T-helper 1 cell treated with Interleukin-12 subunit alpha and Interleukin-12 subunit beta and Interleukin-4 antibody, amounts not matched to agents 30 μg/mL and 1 μg/mL, for 36 hours (primary cell): ENCODE measurements at regions not wholly inside any gene's neighbourhood (a gene's known extent, or its start where the extent isn't known, plus 50 kb on each side); places are given as distances from the start of the nearest gene placed in this dataset.

ENCODE experiments used
- H3K27ac Mint-ChIP-seq: one replicate; pipeline ENCODE4 v1.8.0; 2021; ENCODE audit warnings: mild to moderate bottlenecking, mixed read lengths
- H3K27me3 Mint-ChIP-seq: one replicate; pipeline ENCODE4 v1.8.0; 2021; ENCODE audit warnings: low read depth, mixed read lengths
- H3K36me3 Mint-ChIP-seq: one replicate; pipeline ENCODE4 v1.8.0; 2021; ENCODE audit warnings: low read depth, mixed read lengths
- H3K4me1 Mint-ChIP-seq: one replicate; pipeline ENCODE4 v1.8.0; 2021; ENCODE audit warnings: low read depth, mixed read lengths
- H3K4me3 Mint-ChIP-seq: one replicate; pipeline ENCODE4 v1.8.0; 2021; ENCODE audit warnings: mild to moderate bottlenecking, moderate library complexity, mixed read lengths
- H3K9me3 Mint-ChIP-seq: one replicate; pipeline ENCODE4 v1.8.0; 2021; ENCODE audit warnings: mixed read lengths

DNA sequence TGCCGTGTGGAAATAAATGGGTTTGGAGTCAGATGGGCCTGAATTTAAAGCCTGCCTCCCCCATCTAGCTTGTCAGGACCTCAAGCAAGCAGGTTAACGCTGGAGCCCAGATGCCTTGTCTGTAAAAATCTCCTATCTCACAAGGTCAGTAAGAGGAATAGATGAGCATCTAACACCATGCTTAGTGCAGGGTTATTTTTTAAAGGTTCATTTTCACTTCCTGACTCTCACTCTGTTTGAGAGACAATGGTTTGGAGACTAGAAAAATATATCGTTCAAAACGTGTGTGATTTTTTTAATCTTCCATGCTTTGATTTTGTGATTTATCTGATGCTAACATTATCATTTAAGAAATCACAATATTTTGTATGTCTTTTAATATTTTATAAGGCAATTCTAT is 114.0 kb upstream of the TAB2 start:
- peaks cover 51% of the 10 kb centered on the region for H3K9me3 Mint-ChIP-seq
- H3K4me3 Mint-ChIP-seq = no peak overlapping the region
- peaks cover 71% of the 10 kb centered on the region for H3K36me3 Mint-ChIP-seq
- H3K4me1 Mint-ChIP-seq = peaks cover 25% of the 10 kb centered on the region
- no peak overlapping the region for H3K27ac Mint-ChIP-seq
- no peaks in the 10 kb centered on the region for H3K27me3 Mint-ChIP-seq

DNA sequence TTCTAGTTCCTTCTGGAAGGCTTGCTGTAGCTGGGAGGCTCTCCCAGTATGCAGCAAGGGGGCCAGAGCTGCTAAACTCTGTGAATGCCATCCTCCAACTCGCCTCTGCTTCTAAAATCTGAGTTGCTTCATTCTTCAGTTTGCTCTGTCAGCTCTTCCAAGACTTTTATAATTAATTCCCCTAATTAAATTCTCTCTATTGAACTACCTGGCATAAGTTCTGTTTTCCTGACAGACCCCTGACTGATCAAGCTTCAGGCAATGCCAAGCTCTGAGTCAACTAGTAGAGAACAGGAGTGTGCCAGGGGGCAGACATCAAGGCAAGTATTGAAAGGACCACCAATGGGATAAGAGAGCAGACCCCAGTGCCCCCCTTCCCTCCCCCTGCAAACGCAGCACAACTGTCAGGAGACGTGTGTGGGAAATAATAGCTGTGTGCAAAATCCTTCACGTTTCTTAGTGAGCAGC is 109.3 kb upstream of the TAB2 start:
- Mint-ChIP-seq H3K27me3 (no peaks in the 10 kb centered on the region), H3K27ac (peak overlapping the region; percentile 8)

DNA sequence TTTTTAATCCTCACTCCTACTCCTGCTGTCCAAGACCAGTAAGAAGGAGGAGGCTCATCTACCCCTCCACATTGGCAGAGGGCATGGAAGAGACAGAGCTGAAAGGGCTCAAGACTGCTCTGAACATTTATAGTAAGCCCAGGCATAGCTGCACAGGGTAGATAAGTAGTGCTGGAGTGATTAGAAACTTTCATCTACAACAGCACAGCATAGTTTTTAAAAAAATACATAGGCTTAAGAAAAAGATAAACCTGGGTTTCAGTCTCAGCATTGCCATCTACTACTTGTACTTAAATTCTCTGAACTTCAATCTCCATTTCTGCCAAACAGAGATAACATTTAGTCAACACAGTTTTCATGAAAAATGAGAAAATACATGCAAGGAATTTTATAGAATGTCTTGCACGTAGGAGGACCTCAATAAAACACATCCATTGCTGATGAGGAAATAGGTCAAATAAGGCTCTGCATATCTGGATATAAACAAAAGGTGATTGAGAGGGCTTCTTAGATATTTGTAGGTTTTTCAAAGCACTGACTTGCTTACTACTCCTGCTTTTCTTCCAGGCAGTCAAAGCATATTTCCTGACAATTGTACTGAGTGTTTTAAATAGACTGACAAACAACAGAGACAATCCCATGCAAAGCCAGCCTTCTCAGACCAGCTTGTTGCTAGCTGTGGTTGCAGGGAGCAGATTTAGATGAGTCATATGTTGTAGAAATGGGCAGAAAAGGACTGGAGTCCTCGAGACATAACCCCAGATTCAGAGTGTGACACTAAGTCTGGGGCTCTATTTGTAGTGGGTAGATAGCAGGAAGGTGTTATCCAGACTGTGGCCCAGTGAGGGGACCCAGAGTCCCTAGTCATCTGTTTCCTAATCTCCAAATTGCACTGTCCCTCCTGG is 107.4 kb upstream of the TAB2 start:
- Mint-ChIP-seq H3K36me3 (peaks cover 38% of the 10 kb centered on the region), H3K4me3 (peak overlapping the region; percentile 57), H3K4me1 (peaks cover 26% of the 10 kb centered on the region), H3K27me3 (no peaks in the 10 kb centered on the region), H3K27ac (no peak overlapping the region), H3K9me3 (peaks cover 12% of the 10 kb centered on the region)

More for the DNA sequence above, 109.3 kb upstream of the TAB2 start:
- peaks cover 16% of the 10 kb centered on the region for H3K9me3 Mint-ChIP-seq
- peaks cover 46% of the 10 kb centered on the region for H3K36me3 Mint-ChIP-seq
- H3K4me1 Mint-ChIP-seq = peaks cover 35% of the 10 kb centered on the region
- no peak overlapping the region for H3K4me3 Mint-ChIP-seq

DNA sequence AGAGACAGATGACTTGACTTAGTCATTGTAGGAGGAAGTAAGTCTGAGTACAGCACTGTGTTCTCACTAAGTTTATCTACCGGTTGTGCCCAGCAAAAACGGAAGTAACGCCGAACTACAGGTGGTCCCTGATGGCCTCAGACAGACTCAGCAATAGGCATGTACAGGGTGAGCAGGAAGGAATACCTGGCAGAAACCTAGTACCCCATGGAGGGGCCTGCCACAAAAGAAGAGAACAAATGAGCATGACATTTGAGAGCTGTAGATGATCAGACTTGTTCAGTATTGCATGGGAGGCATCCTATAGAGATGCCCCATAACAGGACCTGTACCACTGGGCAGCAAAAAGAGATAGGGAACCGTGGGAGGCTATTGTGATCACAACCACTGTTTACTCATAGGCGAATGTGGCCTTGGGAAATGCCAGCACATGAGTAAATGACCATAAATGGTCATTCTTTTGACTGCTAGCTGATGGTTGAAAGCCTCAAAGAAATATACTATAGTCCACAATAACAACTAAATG is 106.4 kb upstream of the TAB2 start:
- Mint-ChIP-seq H3K4me3 (peak overlapping the region; percentile 57), H3K4me1 (peaks cover 22% of the 10 kb centered on the region), H3K27ac (no peak overlapping the region), H3K27me3 (no peaks in the 10 kb centered on the region), H3K36me3 (peaks cover 30% of the 10 kb centered on the region), H3K9me3 (peaks cover 7% of the 10 kb centered on the region)

DNA sequence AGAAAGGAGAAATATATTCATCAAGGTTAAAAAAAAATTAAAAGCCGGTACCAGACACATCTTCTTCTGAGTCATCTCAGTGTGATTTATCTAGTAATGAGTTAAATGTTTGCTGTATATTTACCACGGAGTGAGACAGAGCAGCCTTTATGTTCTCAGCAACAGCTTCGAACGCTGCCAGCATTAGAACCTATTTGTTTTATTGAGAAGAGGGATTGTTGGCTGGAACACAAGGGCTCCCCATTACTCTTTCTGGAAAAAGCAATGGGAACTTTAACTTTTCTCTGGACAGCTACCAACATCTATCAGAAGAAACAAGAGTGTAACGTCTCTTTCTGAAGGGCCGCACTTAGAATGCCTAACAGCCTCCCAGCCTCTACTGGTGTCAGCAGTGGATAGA is 105.3 kb upstream of the TAB2 start:
- peaks cover 28% of the 10 kb centered on the region for H3K36me3 Mint-ChIP-seq
- H3K4me1 Mint-ChIP-seq = peaks cover 28% of the 10 kb centered on the region
- peak overlapping the region; percentile 49 for H3K4me3 Mint-ChIP-seq
- no peaks in the 10 kb centered on the region for H3K27me3 Mint-ChIP-seq
- peaks cover 3% of the 10 kb centered on the region for H3K9me3 Mint-ChIP-seq
- no peak overlapping the region for H3K27ac Mint-ChIP-seq

DNA sequence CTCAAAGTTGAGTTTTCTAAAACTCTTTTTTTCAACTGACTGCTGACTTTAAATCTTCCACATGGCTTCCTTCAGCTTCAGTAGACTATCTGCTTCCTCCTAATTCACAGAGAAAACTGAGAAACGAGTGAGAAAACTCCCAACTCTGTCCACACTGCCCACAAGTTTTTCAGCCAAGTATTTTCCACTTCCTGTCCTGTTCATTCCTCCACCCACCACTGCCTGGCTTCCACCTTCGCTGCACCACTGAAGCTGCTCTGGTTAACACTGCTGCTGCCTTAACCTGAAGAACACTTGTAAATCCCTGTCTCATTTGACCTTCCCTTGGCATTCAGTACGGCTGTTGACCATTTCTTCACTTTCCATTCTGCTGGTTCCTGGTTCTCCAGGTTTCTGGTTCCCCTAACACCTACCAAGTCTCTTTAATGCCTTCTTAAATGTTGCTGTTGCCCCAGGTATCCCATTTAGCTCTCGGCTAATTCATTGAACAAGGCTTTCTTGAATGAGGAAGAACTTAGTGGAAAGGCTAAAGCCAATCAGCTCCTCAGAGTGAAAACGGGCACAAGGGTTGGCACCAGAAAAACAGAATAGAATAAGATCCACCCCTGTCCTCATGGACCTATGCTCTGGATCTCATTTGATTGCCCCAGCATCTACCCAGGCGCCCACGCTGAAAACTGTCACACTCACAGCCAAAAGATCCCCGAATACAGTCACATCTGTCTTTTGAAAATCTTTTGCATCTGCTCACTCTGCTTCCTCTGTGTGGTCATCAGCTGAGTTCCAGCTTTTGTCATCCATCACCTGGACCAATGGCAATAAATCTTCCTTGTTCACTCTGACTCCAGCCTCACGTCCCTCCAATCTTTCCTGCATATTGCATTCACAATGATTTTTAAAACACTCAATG is 104.4 kb upstream of the TAB2 start:
- Mint-ChIP-seq H3K27me3 (no peaks in the 10 kb centered on the region), H3K4me1 (peaks cover 36% of the 10 kb centered on the region), H3K9me3 (peaks cover 3% of the 10 kb centered on the region), H3K27ac (no peak overlapping the region), H3K36me3 (peaks cover 20% of the 10 kb centered on the region), H3K4me3 (no peak overlapping the region)

DNA sequence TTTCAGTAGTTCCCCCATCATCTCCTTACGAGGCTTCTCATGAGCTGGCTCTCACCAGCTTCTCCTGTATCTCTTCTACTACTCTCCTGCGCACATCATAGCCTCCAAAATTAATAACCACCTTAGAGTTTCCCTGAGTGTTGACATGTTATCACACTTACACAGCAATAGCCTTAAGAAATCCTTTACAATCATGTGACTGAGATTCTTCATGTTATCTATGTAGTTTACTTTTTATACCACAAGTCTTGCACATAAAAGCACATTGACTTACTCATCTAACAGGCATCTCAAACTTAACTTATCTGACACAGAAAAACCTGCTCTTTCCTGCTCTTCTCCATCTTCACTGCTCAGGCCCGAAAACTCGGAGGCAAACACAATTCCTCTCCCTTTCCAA is 103.7 kb upstream of the TAB2 start:
- H3K27me3 Mint-ChIP-seq = no peaks in the 10 kb centered on the region
- H3K36me3 Mint-ChIP-seq = peaks cover 20% of the 10 kb centered on the region
- H3K9me3 Mint-ChIP-seq = no peaks in the 10 kb centered on the region
- no peak overlapping the region for H3K27ac Mint-ChIP-seq
- H3K4me1 Mint-ChIP-seq = peaks cover 43% of the 10 kb centered on the region
- H3K4me3 Mint-ChIP-seq = no peak overlapping the region

DNA sequence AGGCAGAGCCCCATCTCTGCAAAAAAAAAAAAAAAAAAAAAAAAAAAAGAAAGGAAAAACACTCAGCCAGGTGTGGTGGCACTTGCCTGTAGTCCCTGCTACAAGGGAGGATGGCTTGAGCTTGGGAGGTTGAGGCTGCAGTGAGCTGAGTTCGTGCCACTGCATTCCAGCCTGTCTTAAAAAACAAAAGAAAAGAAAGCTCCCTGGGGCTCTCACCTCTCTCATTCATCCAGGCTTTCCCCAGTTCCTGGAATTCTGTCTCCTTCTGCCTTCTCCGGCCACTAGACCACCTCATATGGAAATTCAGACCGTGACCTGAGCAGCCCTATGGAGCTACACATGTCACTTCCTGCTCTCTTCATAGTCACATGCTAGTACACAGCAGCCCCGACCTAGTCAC is 101.1 kb upstream of the TAB2 start:
- Mint-ChIP-seq H3K4me1 (peaks cover 32% of the 10 kb centered on the region), H3K9me3 (peaks cover 9% of the 10 kb centered on the region), H3K36me3 (peaks cover 20% of the 10 kb centered on the region), H3K27me3 (no peaks in the 10 kb centered on the region), H3K4me3 (no peak overlapping the region), H3K27ac (peak overlapping the region; percentile 63)

DNA sequence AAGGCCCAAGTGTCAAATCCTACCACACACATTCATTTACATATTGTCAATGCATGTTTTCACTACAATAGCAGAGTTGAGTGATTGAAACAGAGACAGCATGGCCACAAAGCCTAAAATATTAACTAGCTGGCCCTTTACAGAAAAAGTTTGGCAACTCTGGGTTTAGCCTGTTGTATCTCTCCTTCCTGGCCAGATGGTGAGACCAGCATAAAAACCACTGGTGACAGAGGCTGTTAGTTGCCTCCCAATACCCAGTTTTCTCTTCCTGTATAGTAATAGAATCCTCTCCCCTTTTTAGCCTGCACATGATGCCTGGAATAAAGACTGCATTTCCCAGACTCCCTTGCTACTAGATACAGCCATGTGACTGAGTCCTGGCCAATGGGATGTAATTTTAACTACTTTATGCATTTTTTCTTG is 100.0 kb upstream of the TAB2 start:
- Mint-ChIP-seq H3K9me3 (peaks cover 9% of the 10 kb centered on the region), H3K27me3 (no peaks in the 10 kb centered on the region), H3K4me3 (no peak overlapping the region), H3K36me3 (peaks cover 28% of the 10 kb centered on the region), H3K27ac (peak overlapping the region; percentile 59), H3K4me1 (peaks cover 36% of the 10 kb centered on the region)

DNA sequence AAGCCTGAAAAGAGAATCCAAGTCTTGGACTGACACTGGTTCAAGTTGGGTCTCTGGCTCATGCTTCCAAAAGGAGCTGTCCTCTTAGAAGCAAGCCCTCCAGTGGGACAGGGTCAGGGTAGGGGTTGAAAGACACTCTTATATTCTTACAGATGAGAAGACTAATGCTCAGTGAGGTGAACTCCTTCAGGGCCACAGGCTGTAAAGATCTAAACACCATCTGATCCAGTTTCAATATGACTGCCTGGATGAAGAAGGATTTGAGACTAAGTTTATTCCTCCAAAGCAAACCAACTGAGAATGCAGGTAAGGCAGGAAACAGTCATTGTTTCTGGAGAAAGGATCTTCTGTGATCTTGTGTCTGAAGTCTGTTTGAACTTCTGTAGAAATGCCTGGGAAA is 99.0 kb upstream of the TAB2 start:
- Mint-ChIP-seq H3K4me1 (peaks cover 43% of the 10 kb centered on the region), H3K9me3 (peaks cover 9% of the 10 kb centered on the region), H3K36me3 (peaks cover 32% of the 10 kb centered on the region), H3K4me3 (peak overlapping the region; percentile 28), H3K27ac (peak overlapping the region; percentile 87), H3K27me3 (no peaks in the 10 kb centered on the region)

DNA sequence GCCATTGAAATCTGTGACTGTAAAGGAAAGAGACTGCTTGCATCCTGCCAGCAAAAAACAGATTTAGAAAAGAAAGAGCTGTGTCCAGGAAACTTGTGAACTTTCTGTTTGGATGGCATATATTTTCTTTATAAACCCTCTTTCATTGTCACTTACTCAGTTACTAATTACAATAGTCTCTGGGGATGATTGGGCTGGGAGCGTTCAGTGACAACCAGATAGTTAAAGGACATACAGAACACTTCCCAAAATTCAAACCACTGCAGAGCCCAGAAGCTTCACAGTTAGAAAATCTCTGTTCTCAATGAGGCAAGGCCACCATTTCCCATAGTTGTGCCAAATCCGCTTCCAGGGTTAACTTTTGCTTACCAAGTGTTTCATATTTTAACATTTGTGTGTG is 98.6 kb upstream of the TAB2 start:
- H3K27me3 Mint-ChIP-seq = no peaks in the 10 kb centered on the region
- peaks cover 36% of the 10 kb centered on the region for H3K36me3 Mint-ChIP-seq
- peaks cover 9% of the 10 kb centered on the region for H3K9me3 Mint-ChIP-seq
- peaks cover 48% of the 10 kb centered on the region for H3K4me1 Mint-ChIP-seq
- peak overlapping the region; percentile 28 for H3K4me3 Mint-ChIP-seq
- peak overlapping the region; percentile 87 for H3K27ac Mint-ChIP-seq

DNA sequence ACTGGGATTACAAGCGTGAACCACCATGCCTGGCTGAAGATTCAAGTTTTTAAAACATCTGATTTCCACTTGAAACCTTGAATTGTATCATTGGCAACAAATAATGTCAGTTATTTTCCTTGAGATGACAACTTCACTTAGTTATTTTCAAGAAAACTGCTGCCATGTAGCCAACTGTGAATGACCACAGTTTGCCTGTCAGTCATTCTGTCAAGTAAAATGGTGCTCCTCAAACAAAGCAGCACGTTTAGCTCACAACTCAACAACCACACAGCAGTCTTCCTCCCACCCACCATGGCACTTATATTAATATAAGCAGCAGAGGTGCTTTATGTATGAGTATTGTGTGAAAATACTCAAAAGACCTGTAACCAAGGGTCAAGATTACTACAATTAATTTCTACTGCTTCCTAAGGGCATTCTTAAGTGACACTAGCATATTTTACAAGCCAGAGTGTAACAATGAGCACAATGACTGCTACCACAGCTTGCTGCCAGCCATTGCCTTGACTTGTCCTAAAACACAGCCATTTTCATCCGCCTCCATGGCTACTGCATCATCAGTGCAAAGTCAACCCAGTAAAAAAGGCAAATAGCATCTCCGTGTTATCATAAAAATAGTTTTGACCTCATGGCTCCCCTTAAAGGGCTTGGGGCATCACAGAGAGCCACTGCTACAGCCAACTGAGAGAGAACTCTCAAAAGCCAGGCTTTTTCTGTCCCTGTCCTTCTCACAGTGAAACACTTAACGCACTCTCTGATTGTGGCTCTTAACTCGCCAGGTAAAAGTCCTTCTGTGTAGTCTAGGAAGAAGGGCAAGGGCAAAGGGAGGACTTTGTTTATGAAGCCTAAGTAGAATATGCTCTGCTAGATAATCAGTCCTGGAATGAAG is 96.4 kb upstream of the TAB2 start:
- Mint-ChIP-seq H3K27ac (no peak overlapping the region), H3K36me3 (peaks cover 46% of the 10 kb centered on the region), H3K9me3 (peaks cover 9% of the 10 kb centered on the region), H3K4me1 (peaks cover 62% of the 10 kb centered on the region), H3K4me3 (no peak overlapping the region), H3K27me3 (no peaks in the 10 kb centered on the region)

DNA sequence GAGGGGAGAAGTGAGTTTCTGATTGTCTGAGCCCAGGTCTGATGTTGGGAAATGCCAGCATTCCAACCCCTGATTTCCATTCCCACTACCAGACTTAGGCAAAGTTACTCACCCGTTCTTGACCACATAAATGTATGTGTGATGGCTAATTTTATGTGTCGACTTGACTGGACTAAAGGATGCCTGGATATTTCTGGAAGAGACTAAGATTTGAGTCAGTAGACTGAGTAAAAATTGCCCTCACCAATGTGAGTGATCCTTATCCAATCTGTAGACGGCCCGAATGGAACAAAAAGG is 95.8 kb upstream of the TAB2 start:
- Mint-ChIP-seq H3K4me3 (no peak overlapping the region), H3K27ac (no peak overlapping the region), H3K4me1 (peaks cover 65% of the 10 kb centered on the region), H3K27me3 (no peaks in the 10 kb centered on the region), H3K36me3 (peaks cover 49% of the 10 kb centered on the region), H3K9me3 (peaks cover 9% of the 10 kb centered on the region)
